HG02623 (cell line): ENCODE measurements at regions not wholly inside any gene's neighbourhood (a gene's known extent, or its start where the extent isn't known, plus 50 kb on each side); places are given as distances from the start of the nearest gene placed in this dataset.
"Not testable (repeated sequence)": the region's sequence is repeated elsewhere in the genome, so short reads cannot be mapped to it uniquely, and the experiment has no call there.

Experiments
- ATAC-seq: cut with Tn5 transposase; IDR thresholded peaks from one replicate; pipeline ENCODE4 v1.9.1; 2021; ENCODE audit warnings: moderate library complexity; ENCODE audit not compliant: unreplicated experiment

DNA sequence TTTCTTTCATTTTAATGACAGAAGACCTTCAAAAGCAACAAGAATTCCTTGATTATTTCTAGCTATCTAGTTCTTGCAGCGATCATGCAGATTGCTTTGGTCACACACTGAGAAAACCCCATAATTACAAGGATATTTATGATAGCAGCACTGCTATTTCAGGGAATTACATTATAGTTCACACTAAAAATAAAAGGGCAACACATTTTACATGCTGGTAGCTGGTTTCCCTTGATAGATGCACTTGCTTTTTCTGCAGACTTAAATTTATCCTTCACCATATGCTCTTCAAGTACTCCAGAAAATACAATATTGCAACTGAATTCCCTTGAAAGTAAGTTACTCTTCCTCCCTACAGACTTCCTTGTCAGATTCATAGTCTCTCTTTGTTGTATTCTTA is 751.1 kb downstream of the CCDC85A start:
- no peak for ATAC-seq

DNA sequence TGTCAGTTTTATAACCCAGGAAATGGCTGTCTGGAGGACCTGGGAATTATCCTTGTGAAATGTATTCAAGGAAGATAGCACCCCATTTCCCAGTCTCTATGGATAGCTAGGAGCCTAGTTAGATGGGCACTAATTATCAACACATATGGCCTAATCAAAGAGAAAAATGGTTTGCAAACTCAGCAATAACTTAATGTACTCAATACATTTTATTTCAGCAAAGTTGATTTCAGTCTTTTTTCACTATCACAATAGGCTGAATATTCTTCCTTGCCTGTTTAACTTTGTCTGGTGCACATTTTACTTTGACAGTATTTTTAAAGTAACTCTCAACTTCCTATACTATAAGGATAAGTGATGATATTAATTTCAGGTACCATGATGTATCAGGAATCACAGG is 756.3 kb downstream of the CCDC85A start:
- no peak for ATAC-seq

DNA sequence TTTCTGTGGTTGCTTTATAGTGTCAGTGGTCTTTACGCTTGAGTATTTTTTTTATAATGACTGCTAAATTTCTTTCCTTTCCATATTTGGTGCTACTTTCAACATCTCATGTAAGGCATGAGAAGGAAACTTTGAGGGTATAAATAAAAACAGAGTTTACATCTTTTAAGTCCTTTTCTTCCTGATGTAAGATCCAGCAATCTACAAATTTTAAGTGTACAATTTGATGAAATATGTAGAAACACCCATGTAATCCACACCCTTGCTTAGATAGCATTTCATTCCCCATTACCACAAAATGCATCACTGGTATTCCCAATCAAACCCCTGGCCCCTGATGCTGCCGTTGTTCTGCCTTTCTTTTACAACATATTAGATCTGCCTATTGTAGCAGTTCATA is 769.1 kb downstream of the CCDC85A start:
- no peak for ATAC-seq

DNA sequence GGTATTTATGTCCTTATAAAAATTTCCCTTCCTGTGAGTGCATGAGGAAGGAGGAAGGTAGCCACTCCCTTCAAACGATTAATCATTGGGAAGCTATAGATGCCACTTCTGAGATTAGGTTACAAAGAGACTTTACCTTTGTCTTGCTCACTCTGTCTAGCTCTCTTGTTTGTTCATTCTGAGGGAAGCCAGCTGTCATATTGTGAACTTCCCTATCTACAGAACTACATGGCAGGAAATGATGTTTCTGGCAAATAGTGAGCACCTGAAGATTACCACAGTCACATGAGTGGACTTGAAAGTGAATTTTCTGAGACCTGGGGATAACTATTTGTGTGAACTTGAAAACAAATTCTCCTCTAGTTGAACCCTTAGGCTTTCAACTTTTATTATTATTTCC is 776.8 kb downstream of the CCDC85A start:
- no peak for ATAC-seq

DNA sequence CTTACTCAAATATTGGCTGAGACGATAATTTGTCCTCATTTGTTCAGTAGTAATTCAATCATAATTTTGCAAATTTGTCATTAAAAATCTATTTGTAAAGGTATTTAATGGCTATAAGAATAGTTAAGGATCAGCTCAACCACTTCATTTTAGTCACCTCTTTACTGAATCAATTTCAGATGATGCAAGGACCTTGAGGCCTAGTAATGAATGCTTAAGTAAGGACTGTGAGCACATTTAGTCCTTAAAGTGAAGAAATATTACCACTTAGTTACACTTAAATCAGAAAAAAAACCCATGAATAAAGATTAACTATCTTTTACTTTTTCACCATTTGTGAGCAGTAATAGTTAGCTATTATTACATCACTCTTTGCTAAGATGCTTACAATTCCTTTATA is 778.9 kb downstream of the CCDC85A start:
- ATAC-seq = no peak

DNA sequence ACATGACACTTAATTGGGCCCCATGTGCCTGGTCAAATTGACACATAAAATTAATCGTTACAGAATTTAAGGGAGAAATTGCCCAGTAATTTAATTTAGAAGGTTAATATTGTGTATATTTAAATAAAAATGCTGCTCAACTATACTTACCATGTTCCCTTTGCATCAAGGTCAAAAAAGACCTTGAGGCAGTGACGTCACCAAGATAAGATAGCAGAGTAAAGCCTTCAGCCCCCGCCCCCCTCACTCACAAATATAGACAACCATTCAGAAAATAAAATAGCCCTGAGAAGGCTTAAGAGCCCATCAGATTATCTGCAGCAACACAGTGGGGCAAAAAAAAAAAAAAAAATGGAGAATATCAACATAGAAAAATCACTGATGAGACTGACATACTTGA is 785.7 kb downstream of the CCDC85A start:
- ATAC-seq = no peak

DNA sequence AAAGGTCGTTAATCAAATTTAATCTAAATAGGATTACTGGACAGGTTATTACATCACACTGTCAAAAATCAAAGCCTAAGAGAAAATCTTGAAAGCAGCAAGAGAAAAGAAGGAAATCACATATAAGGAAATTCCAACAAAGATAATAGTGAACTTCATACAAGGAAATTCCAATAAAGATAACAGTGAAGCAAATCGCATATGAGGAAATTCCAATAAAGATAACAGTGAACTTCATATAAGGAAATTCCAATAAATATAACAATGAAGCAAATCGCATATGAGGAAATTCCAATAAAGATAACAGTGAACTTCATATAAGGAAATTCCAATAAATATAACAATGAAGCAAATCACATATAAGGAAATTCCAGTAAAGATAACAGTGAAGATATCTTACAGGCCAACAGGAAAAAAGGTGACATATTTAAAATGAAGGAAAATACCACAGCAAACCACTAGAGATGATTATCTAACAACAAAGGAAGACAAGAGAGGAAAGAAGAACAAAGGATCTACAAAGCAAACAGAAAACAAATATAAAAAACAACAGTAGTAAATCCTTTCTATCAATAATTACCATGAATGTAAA is 787.7 kb downstream of the CCDC85A start:
- ATAC-seq = no peak

DNA sequence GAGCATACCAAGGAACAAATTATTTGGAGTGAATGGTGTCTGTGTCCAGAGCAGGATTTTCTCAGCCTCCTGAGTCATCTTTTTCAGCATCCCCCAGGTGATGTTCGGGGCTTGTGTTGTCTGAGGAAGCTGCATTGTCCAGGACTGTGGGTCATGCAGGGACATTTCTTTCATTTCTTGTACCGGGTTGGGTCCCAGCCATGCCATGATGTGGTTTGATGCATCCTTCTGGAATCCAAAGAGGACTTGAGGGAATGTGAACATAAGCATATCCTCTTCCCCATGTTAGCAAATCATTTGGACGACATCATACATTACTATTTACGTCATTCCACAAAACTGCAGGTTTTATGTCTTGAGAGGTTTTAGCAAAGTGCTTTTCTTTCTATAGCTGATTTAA is 797.8 kb downstream of the CCDC85A start:
- no peak for ATAC-seq

DNA sequence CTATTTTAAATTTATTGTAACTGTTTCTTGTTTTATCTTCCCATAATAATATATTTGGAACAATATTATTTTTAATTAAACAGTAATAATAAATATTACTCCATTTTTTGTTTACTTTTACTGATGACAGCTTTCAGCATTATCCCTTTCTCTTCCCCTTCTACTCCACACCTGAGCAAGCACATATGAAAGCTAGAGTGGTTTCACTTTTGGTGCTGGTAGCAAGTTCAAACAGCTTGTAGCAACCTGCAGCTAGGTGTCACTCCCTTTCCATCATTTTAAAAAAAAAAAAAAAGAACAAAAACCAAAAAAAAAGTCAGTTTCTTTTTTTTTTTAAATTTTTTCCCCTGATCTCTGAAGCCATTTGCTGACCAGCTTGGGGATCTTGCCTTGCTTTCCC is 801.8 kb downstream of the CCDC85A start:
- peak; percentile 67 for ATAC-seq

DNA sequence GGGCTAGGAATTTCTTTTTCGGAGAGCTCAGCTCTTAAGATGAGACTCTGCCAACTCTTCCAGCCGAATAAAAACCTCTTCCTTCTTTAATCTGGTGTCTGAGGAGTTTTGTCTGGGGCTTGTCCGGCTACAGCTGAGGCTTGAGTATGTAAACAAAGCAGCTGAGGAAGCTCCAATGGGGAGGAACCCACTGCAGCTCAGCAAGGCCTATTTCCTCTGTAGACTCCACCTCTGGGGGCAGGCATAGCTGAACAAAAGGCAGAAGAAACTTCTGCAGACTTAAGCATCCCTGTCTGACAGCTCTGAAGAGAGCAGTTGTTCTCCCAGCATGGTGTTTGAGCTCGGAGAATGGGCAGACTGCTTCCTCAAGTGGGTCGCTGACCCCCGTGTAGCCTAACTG is 838.7 kb downstream of the CCDC85A start:
- ATAC-seq = no peak

DNA sequence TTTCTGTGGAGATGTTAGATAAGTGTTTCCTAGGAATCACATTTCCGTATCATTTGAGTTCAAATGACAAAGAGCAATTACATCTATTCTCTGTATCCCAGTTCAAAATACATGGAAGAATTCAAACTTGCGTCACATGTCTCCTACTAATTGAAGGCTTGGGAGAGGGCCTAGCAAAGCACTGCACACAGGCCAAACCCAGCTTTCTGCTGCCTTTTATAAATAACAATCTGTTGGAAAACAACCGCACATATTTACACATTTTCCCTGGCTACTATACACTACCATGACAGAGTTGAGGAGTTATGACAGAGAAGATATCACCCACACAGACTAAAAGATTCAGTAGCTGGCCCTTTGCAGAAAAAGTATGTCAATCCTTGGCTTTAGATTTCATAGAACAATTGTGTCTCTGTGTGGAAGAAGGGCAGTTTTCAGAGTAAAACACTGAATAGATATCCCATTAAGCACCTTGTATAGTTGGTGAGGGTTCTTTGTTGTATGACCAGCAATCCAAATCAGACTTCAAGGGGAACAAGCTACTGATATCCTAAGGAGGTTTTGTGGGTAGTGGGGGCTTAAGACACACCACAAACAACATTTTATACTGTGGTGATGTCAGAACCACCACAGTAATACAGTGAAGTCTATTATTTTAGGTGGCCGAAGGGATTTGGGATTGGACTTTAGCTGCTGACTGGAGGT is 861.3 kb downstream of the CCDC85A start:
- no peak for ATAC-seq

DNA sequence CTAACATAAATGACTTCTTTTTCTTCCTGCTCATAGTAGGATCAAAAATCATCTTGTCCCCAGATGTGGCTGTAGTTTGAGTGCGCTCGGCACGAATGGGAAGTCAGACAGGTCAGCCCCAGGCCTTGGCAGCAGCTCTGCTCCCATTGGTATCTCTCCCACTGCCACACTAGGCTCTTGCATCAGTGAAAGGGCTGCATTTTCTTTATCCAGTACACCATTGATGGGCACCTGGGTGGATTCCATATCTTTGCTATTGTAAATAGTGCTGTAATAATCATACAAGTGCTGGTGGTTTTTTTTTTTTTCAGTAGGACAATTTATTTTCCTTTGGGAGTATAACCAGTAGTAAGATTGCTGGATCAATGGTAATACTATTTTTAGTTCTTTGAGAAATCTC is 865.5 kb downstream of the CCDC85A start:
- ATAC-seq = no peak

DNA sequence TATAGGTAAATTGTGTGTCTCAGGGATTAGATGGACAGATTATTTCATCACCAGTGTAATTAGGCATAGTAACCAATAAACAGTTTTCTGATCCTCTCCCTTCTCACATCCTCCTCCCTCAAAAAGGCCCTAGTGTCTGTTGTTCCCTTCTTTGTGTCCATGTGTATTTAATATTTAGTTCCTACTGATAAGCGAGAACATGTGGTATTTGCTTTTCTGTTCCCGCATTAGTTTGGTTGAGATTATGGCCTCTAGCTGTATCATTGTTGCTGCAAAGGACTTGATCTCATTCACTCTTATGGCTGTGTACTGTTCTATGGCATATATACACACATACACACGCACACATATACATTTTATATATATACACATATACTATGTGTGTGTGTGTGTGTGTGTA is 866.2 kb downstream of the CCDC85A start:
- no peak for ATAC-seq

DNA sequence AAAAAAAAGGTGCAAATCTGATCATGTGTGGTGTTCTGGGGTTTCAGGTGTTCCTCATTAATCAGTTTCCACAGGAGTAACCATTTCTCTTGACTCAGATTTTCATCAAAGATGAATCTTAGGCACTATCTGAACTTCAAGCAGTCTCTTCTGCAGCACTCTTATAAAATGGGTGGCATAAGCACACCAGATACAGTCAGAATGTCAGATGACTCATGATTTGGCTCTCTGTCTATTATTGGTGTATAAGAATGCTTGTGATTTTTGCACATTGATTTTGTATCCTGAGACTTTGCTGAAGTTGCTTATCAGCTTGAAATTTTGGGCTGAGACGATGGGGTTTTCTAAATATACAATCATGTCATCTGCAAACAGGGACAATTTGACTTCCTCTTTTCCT is 882.5 kb downstream of the CCDC85A start:
- not testable (repeated sequence) for ATAC-seq

DNA sequence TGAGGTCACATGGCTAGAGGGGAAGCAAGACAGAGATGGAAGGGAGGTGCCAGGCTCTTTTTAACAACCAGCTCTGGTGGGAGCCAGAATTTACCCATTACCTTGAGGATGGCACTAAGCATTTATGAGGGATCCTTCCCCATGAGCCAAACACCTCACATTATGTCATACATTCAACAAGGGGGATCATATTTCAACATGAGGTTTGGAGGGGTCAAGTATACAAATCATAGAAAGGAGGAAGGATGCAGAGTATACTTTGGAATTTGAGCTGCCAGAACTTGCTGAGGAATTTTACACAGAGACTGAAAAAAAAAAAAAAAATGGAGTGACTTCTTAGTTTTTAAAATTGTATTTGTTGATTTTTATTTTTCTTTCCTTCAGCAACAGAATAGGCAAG is 891.4 kb downstream of the CCDC85A start:
- ATAC-seq = no peak

DNA sequence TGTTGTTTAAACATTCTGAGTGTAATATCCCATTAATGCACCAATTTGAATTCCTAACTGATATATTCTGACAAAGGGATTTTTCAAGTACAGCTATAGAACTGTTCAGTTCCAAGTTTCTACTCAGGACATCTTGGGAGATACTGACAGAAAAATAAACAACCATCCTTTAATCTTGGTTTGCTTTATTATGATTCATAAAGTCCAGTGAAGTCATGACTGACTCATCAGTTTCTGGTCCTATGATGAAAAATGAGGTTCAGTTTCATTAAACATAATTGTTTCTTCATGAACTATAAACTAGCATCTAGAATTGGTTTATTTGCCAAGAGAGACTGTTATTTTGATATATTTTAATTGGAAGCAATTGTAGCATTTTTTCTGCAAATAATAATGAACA is 896.2 kb downstream of the CCDC85A start:
- no peak for ATAC-seq

DNA sequence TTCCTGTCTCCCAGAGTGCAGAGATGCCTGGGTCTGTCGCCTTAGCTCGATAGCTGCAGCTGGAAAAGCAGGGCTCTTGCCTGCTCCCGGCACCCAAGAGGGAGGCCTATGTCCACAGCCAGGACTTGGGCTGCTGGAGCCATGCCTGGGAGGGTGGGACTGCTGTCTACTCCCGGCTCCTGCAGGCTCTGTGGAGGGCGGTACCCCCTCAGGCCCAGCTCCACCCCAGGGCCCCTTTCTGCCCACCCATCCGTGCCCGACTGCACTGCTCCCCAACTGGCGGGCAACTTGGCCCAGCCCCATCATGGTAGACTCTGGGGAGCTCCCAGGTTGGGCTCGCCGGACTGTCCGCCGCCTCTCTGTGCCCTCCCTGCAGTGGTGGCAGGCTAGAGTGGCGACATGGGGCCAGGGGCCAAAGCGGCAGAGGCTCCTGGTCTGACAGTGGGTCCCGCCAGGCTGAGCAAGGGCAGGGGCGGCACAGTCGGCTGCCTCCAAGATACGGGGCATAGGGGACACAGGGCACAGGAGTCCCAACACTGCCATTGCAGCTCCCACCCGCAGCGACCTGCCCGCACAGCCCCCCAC is 901.0 kb downstream of the CCDC85A start:
- no peak for ATAC-seq

DNA sequence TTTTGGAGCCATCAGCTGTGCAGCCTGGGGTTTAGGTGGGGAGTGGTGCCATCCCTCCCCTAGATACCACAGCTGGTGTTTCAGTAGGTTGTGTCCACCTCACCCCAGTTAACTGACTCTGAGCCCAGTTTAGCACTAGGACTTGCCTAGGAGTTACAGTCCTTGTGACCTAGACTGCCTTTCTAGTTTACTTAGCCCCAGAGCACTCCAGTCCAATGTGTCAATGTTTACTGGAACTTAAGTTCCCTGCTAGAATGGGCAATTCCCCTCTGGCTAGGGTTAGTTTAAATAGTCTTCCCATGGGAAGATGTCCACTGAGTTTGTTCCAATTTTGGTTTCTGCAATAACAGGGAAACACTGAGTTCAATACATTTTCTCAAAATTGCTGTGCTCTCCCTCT is 909.2 kb downstream of the CCDC85A start:
- no peak for ATAC-seq

DNA sequence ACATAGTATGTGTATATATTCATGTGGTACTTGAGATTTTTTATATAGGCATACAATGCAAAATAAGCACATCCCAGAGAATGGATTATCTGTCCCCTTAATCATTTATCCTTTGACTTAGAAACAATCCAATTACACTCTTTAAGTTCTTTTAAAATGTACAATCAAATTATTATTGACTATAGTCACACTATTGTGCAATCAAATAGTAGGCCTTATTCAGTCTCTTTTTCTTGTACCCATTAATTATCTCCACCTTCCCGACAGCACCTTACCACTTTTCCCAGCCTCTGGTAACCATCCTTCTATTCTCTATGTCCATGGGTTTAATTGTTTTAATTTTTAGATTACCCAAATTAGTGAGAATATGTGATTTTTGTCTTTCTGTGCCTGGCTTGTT is 914.1 kb downstream of the CCDC85A start:
- no peak for ATAC-seq

DNA sequence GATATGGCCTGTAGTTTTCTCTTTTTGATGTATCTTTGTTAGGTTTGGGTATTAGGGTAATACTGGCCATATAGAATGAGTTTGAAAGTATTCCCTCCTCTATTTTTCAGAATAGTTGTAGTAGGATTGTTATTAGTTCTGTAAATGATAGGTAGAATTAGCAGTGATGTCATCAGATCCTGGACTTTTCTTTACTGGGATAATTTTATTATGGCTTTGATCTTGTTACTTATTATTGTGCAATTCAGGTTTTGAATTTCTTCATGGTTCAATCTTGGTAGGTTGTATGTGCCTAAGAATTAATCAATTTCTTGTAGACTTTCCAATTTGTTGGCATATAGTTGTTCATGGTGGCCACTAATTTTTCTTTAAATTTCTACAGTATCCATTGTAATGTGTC is 916.6 kb downstream of the CCDC85A start:
- no peak for ATAC-seq

DNA sequence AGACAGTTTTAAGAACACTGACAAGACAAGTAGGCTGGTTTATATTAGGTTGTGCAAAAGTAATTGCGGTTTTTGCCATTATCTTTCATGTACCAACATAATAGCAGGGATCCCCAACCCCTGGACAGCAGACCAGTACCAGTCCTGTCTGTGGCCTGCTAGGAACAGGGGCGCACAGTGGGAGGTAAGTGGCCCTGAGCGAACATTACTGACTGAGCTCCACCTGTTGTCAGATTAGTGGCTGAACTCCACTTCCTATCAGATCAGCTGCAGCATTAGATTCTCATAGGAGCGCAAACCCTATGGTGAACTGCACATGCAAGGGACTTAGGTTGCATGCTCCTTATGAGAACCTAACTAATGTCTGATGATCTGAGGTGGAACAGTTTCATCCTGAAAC is 921.9 kb downstream of the CCDC85A start:
- ATAC-seq = no peak

DNA sequence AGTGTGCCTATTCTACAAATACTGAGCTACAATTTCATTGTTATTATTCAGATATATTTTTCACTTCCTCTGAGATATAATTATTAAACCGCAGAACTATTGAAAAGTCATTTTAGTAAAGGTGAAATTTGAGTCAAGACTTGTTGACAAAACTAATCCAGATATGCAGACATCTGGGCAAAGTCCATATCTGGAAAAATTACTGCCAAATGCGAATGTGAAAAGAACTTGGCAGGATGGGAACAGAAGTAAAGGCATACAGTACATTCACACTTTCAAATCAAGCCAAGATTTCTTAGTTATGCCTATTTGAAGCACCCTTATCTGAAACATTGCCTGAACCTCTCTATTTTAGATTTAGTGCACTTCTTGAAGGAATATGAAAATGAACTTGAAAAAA is 923.6 kb downstream of the CCDC85A start:
- no peak for ATAC-seq

DNA sequence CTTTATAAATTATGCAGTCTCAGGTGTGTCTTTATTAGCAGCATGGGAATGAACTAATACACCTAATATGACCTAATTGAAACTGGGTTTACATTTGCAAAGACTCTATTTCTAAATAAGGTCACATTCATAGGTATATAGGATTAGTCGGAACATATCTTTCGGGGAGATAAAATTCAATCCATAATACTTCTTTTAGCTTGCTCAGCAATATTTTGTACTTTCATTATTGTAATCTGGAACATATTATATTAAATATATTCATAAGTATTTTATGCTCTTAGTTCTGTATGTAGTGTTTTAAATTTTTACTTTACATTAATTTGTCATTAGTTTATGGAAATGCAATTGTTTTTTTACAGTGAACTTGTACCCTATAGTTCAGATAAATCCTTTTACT is 927.7 kb downstream of the CCDC85A start:
- ATAC-seq = no peak
